Coronary artery (tissue), 2 donors: ENCODE measurements at regions not wholly inside any gene's neighbourhood (a gene's known extent, or its start where the extent isn't known, plus 50 kb on each side); places are given as distances from the start of the nearest gene placed in this dataset.
"Not testable (repeated sequence)": the region's sequence is repeated elsewhere in the genome, so short reads cannot be mapped to it uniquely, and the experiment has no call there.

ENCODE experiments used
- DNase-seq: peaks from one replicate; pipeline ENCODE4 v3.0.0-alpha.2; 2017; ENCODE audit warnings: low spot score
- H3K27ac ChIP-seq, 2 donors: fragments of 200-600 bp; sonication (generic); one replicate each; pipeline ENCODE4 v1.5.1; 2016 to 2019
- H3K4me3 ChIP-seq: fragments of 200-600 bp; sonication (generic); 2 replicates; pipeline ENCODE4 v1.5.1; 2016; ENCODE audit warnings: mild to moderate bottlenecking, moderate library complexity
- CTCF ChIP-seq: fragments of 200-600 bp; sonication (generic); IDR thresholded peaks from one replicate; pipeline ENCODE4 v1.5.1; 2019; ENCODE audit warnings: antibody characterized with exemption

- Histone ChIP-seq H3K27ac (no peak overlapping the region), H3K4me3 (no peak overlapping the region)
- TF ChIP-seq CTCF, result no peak
- DNase-seq, result no peak
Observed at GRCh38 chr3:40930131-40930538, 269.2 kb upstream of the CTNNB1 start.

GRCh38 chr3:40930756-40931155 lies 268.5 kb upstream of the CTNNB1 start:
- DNase-seq, result no peak
- no peak for TF ChIP-seq CTCF
- H3K4me3 ChIP-seq, result no peak overlapping the region
- no peak overlapping the region for H3K27ac ChIP-seq

- Histone ChIP-seq H3K27ac (peak overlapping the region; percentile 42 to 72), H3K4me3 (no peak overlapping the region)
- no peak for DNase-seq
- no peak for TF ChIP-seq CTCF
Observed at GRCh38 chr3:40938591-40938990, 260.7 kb upstream of the CTNNB1 start.

GRCh38 chr3:40939030-40939740 lies 260.1 kb upstream of the CTNNB1 start:
- DNase-seq, result no peak
- H3K4me3 ChIP-seq, result no peak overlapping the region
- no peak for TF ChIP-seq CTCF
- peak overlapping the region; percentile 42 to 72 for H3K27ac ChIP-seq

- Histone ChIP-seq H3K27ac (peak overlapping the region; percentile 42 to 72), H3K4me3 (no peak overlapping the region)
- no peak for DNase-seq
- no peak for TF ChIP-seq CTCF
Observed at GRCh38 chr3:40939741-40940130, 259.6 kb upstream of the CTNNB1 start.

- TF ChIP-seq CTCF, result no peak
- H3K4me3 ChIP-seq, result no peak overlapping the region
- no peak for DNase-seq
- no peak overlapping the region for H3K27ac ChIP-seq
Observed at GRCh38 chr3:40940651-40941050, 258.7 kb upstream of the CTNNB1 start.

GRCh38 chr3:40947022-40947421 lies 252.3 kb upstream of the CTNNB1 start:
- DNase-seq, H3K4me3 ChIP-seq, H3K27ac ChIP-seq: not testable (repeated sequence)

- not testable (repeated sequence) for DNase-seq, H3K27ac ChIP-seq, H3K4me3 ChIP-seq
Observed at GRCh38 chr3:40949347-40949746, 250.0 kb upstream of the CTNNB1 start.
